ENCODE measurements at regions not wholly inside any gene's neighbourhood (a gene's known extent, or its start where the extent isn't known, plus 50 kb on each side); places are given as distances from the start of the nearest gene placed in this dataset.
"Not testable (repeated sequence)": the region's sequence is repeated elsewhere in the genome, so short reads cannot be mapped to it uniquely, and the experiment has no call there.

DNA sequence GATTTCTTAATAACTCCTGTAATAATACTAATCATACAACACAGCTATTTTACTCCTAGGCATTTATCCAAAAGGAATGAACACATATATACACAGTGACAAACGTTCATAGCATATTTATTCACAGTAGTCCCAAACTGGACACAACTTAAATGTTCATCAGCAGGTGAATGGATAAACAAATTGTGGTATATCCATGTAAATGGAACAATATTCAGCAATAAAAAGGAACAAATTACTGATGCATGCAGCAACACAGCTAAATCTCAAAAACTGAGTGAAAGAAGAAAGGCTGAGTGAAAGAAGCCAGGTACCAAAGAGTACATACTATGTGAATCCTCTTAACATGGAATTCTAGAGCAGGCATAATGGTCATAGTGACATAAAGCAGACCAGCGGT is 242.7 kb upstream of the USP24 start:
- Histone ChIP-seq H3K27me3 (ENCODE audit: control insufficient read depth, insufficient read depth, low read length) (no peaks in the 10 kb centered on the region), H3K27ac (ENCODE audit: low read depth, low read length) (no peak overlapping the region), H3K4me1 (ENCODE audit: control insufficient read depth, insufficient read depth, low read length) (no peaks in the 10 kb centered on the region), H3K9me3 (ENCODE audit: control insufficient read depth, insufficient read depth, low read length) (peaks cover 8% of the 10 kb centered on the region), H3K9ac (ENCODE audit: low read depth, low read length) (no peak overlapping the region), H3K36me3 (ENCODE audit: control insufficient read depth, insufficient read depth, low read length) (no peaks in the 10 kb centered on the region), H3K4me3 (ENCODE audit: low read depth, low read length) (no peak overlapping the region)

- no peak overlapping the region for H3K4me3 ChIP-seq (ENCODE audit: low read depth, low read length)
- no peaks in the 10 kb centered on the region for H3K4me1 ChIP-seq (ENCODE audit: control insufficient read depth, insufficient read depth, low read length)
- peaks cover 8% of the 10 kb centered on the region for H3K9me3 ChIP-seq (ENCODE audit: control insufficient read depth, insufficient read depth, low read length)
- no peaks in the 10 kb centered on the region for H3K27me3 ChIP-seq (ENCODE audit: control insufficient read depth, insufficient read depth, low read length)
- no peak overlapping the region for H3K27ac ChIP-seq (ENCODE audit: low read depth, low read length)
- no peaks in the 10 kb centered on the region for H3K36me3 ChIP-seq (ENCODE audit: control insufficient read depth, insufficient read depth, low read length)
- no peak overlapping the region for H3K9ac ChIP-seq (ENCODE audit: low read depth, low read length)
Observed at GRCh38 chr1:55456971-55457370, 241.8 kb upstream of the USP24 start.

DNA sequence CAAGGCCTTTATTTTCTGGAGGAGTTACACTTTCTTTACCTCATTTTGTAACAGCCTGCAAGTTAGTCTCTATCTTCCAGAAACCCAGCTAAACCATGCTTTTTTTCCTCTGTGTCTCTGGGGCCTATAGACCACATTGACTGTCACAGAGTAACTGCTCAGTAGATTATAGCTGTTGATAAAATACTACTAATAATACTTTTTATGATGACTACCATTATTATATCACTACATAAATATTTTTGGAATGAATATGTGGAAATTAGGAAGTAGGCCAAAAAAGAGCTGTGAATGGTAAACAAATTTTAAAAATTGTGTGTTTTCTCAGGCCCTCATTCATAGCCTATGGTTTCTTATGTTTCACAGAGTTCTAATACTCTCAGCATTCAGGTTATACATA is 233.1 kb upstream of the USP24 start:
- Histone ChIP-seq H3K4me3 (ENCODE audit: low read depth, low read length) (no peak overlapping the region), H3K9me3 (ENCODE audit: control insufficient read depth, insufficient read depth, low read length) (no peaks in the 10 kb centered on the region), H3K9ac (ENCODE audit: low read depth, low read length) (no peak overlapping the region), H3K27me3 (ENCODE audit: control insufficient read depth, insufficient read depth, low read length) (no peaks in the 10 kb centered on the region), H3K36me3 (ENCODE audit: control insufficient read depth, insufficient read depth, low read length) (no peaks in the 10 kb centered on the region), H3K27ac (ENCODE audit: low read depth, low read length) (no peak overlapping the region), H3K4me1 (ENCODE audit: control insufficient read depth, insufficient read depth, low read length) (no peaks in the 10 kb centered on the region)

GRCh38 chr1:55447488-55447887 is 232.3 kb upstream of the USP24 start:
- Histone ChIP-seq H3K9me3 (ENCODE audit: control insufficient read depth, insufficient read depth, low read length) (no peaks in the 10 kb centered on the region), H3K9ac (ENCODE audit: low read depth, low read length) (no peak overlapping the region), H3K4me3 (ENCODE audit: low read depth, low read length) (no peak overlapping the region), H3K27me3 (ENCODE audit: control insufficient read depth, insufficient read depth, low read length) (no peaks in the 10 kb centered on the region), H3K36me3 (ENCODE audit: control insufficient read depth, insufficient read depth, low read length) (no peaks in the 10 kb centered on the region), H3K4me1 (ENCODE audit: control insufficient read depth, insufficient read depth, low read length) (no peaks in the 10 kb centered on the region), H3K27ac (ENCODE audit: low read depth, low read length) (no peak overlapping the region)

GRCh38 chr1:55446351-55446750 is 231.2 kb upstream of the USP24 start:
- no peaks in the 10 kb centered on the region for H3K36me3 ChIP-seq (ENCODE audit: control insufficient read depth, insufficient read depth, low read length)
- H3K9ac ChIP-seq (ENCODE audit: low read depth, low read length) = no peak overlapping the region
- H3K4me1 ChIP-seq (ENCODE audit: control insufficient read depth, insufficient read depth, low read length) = no peaks in the 10 kb centered on the region
- H3K4me3 ChIP-seq (ENCODE audit: low read depth, low read length) = no peak overlapping the region
- no peaks in the 10 kb centered on the region for H3K27me3 ChIP-seq (ENCODE audit: control insufficient read depth, insufficient read depth, low read length)
- H3K9me3 ChIP-seq (ENCODE audit: control insufficient read depth, insufficient read depth, low read length) = no peaks in the 10 kb centered on the region
- H3K27ac ChIP-seq (ENCODE audit: low read depth, low read length) = no peak overlapping the region

GRCh38 chr1:55445416-55445815 is 230.3 kb upstream of the USP24 start:
- no peak overlapping the region for H3K4me3 ChIP-seq (ENCODE audit: low read depth, low read length)
- no peaks in the 10 kb centered on the region for H3K27me3 ChIP-seq (ENCODE audit: control insufficient read depth, insufficient read depth, low read length)
- H3K27ac ChIP-seq (ENCODE audit: low read depth, low read length) = no peak overlapping the region

GRCh38 chr1:55444667-55445066 is 229.5 kb upstream of the USP24 start:
- H3K4me1 ChIP-seq (ENCODE audit: control insufficient read depth, insufficient read depth, low read length) = no peaks in the 10 kb centered on the region
- H3K4me3 ChIP-seq (ENCODE audit: low read depth, low read length) = no peak overlapping the region
- no peaks in the 10 kb centered on the region for H3K36me3 ChIP-seq (ENCODE audit: control insufficient read depth, insufficient read depth, low read length)
- H3K9ac ChIP-seq (ENCODE audit: low read depth, low read length) = no peak overlapping the region
- no peak overlapping the region for H3K27ac ChIP-seq (ENCODE audit: low read depth, low read length)
- H3K9me3 ChIP-seq (ENCODE audit: control insufficient read depth, insufficient read depth, low read length) = no peaks in the 10 kb centered on the region
- H3K27me3 ChIP-seq (ENCODE audit: control insufficient read depth, insufficient read depth, low read length) = no peaks in the 10 kb centered on the region

More at GRCh38 chr1:55445416-55445815, 230.3 kb upstream of the USP24 start:
- H3K36me3 ChIP-seq (ENCODE audit: control insufficient read depth, insufficient read depth, low read length) = no peaks in the 10 kb centered on the region
- H3K9me3 ChIP-seq (ENCODE audit: control insufficient read depth, insufficient read depth, low read length) = no peaks in the 10 kb centered on the region
- H3K4me1 ChIP-seq (ENCODE audit: control insufficient read depth, insufficient read depth, low read length) = no peaks in the 10 kb centered on the region
- H3K9ac ChIP-seq (ENCODE audit: low read depth, low read length) = no peak overlapping the region

GRCh38 chr1:55443175-55443915 is 228.2 kb upstream of the USP24 start:
- H3K9me3 ChIP-seq (ENCODE audit: control insufficient read depth, insufficient read depth, low read length) = no peaks in the 10 kb centered on the region
- no peak overlapping the region for H3K4me3 ChIP-seq (ENCODE audit: low read depth, low read length)
- no peaks in the 10 kb centered on the region for H3K27me3 ChIP-seq (ENCODE audit: control insufficient read depth, insufficient read depth, low read length)
- no peak overlapping the region for H3K9ac ChIP-seq (ENCODE audit: low read depth, low read length)
- H3K27ac ChIP-seq (ENCODE audit: low read depth, low read length) = no peak overlapping the region
- H3K36me3 ChIP-seq (ENCODE audit: control insufficient read depth, insufficient read depth, low read length) = no peaks in the 10 kb centered on the region
- H3K4me1 ChIP-seq (ENCODE audit: control insufficient read depth, insufficient read depth, low read length) = no peaks in the 10 kb centered on the region

DNA sequence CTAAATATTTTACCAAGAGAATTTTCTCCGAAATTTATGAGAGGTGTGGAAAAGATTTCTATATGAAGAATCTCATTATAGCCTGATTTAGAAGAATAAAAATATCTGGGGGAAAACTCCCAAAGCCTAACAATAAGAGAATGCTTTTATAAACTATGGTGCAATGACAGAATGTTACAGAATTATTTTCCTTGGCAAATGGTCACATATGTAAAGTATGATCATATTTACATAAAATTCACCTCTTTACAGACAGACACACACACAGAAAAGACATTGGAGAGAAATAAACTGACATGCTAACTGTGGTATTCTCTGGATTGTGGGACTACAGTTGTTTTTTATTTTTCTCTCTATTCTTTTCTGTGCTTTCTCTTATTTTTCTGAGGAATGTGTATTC is 226.3 kb upstream of the USP24 start:
- Histone ChIP-seq H3K9me3 (ENCODE audit: control insufficient read depth, insufficient read depth, low read length) (no peaks in the 10 kb centered on the region), H3K27ac (ENCODE audit: low read depth, low read length) (no peak overlapping the region), H3K36me3 (ENCODE audit: control insufficient read depth, insufficient read depth, low read length) (no peaks in the 10 kb centered on the region), H3K27me3 (ENCODE audit: control insufficient read depth, insufficient read depth, low read length) (no peaks in the 10 kb centered on the region), H3K4me3 (ENCODE audit: low read depth, low read length) (no peak overlapping the region), H3K4me1 (ENCODE audit: control insufficient read depth, insufficient read depth, low read length) (no peaks in the 10 kb centered on the region), H3K9ac (ENCODE audit: low read depth, low read length) (no peak overlapping the region)

GRCh38 chr1:55437692-55438091 is 222.5 kb upstream of the USP24 start:
- Histone ChIP-seq H3K27ac (ENCODE audit: low read depth, low read length) (no peak overlapping the region), H3K27me3 (ENCODE audit: control insufficient read depth, insufficient read depth, low read length) (no peaks in the 10 kb centered on the region), H3K9me3 (ENCODE audit: control insufficient read depth, insufficient read depth, low read length) (no peaks in the 10 kb centered on the region), H3K4me1 (ENCODE audit: control insufficient read depth, insufficient read depth, low read length) (no peaks in the 10 kb centered on the region), H3K4me3 (ENCODE audit: low read depth, low read length) (no peak overlapping the region), H3K36me3 (ENCODE audit: control insufficient read depth, insufficient read depth, low read length) (no peaks in the 10 kb centered on the region), H3K9ac (ENCODE audit: low read depth, low read length) (no peak overlapping the region)

DNA sequence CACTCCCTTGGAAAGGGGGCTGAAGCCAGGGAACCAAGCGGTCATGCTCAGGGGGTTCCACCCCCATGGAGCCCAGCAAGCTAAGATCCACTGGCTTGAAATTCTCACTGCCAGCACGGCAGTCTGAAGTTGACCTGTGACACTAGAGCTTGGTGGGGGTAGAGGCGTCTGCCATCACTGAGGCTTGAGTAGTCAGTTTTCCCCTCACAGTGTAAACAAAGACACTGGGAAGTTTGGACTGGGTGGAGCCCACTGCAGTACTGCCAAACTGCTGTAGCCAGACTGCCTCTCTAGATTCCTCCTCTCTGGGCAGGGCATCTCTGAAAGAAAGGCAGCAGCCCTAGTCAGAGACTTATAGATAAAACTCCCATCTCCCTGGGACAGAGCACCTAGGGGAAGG is 215.6 kb upstream of the USP24 start:
- not testable (repeated sequence) for H3K27ac ChIP-seq (ENCODE audit: low read depth, low read length); H3K9ac ChIP-seq (ENCODE audit: low read depth, low read length); H3K4me1 ChIP-seq (ENCODE audit: control insufficient read depth, insufficient read depth, low read length); H3K9me3 ChIP-seq (ENCODE audit: control insufficient read depth, insufficient read depth, low read length); H3K27me3 ChIP-seq (ENCODE audit: control insufficient read depth, insufficient read depth, low read length); H3K36me3 ChIP-seq (ENCODE audit: control insufficient read depth, insufficient read depth, low read length); H3K4me3 ChIP-seq (ENCODE audit: low read depth, low read length)

Data from HUES48 (cell line).